CD4-positive, CD25-positive, alpha-beta regulatory T cell (primary cell): ENCODE measurements at regions not wholly inside any gene's neighbourhood (a gene's known extent, or its start where the extent isn't known, plus 50 kb on each side); places are given as distances from the start of the nearest gene placed in this dataset.
A peak's percentile ranks its signal among the peaks of the same experiment; 100 is the strongest.

Experiments used
- ATAC-seq, 2 donors: fragments of 150-1000 bp; cut with Tn5 transposase; one replicate each; pipeline ENCODE4 v1.10.0; 2021; ENCODE audit warnings: low read depth in 2 of 2, moderate number of reproducible peaks in 2 of 2, moderate library complexity in 1 of 2
- DNase-seq, 3 donors: peaks; one replicate each; pipeline versions ENCODE4 v3.0.0 to v3.0.0-alpha.2; 2012 to 2022; ENCODE audit warnings: mixed read lengths in 1 of 3
- H3K27ac ChIP-seq: one replicate; pipeline ENCODE4 v1.7.0; 2013; ENCODE audit warnings: mild to moderate bottlenecking, low read length; ENCODE audit not compliant: insufficient read depth, poor library complexity, severe bottlenecking
- H3K27me3 ChIP-seq: one replicate; pipeline ENCODE4 v1.7.0; 2013; ENCODE audit warnings: low read length; ENCODE audit not compliant: control insufficient read depth, insufficient read depth
- H3K36me3 ChIP-seq: one replicate; pipeline ENCODE4 v1.7.0; 2013; ENCODE audit warnings: mild to moderate bottlenecking, low read length, moderate library complexity; ENCODE audit not compliant: control insufficient read depth, insufficient read depth
- H3K4me1 ChIP-seq: 2 replicates; pipeline ENCODE4 v1.7.0; 2013; ENCODE audit warnings: mild to moderate bottlenecking, low read length; ENCODE audit not compliant: insufficient read depth, control insufficient read depth, poor library complexity, severe bottlenecking
- H3K4me3 ChIP-seq: one replicate; pipeline ENCODE4 v1.7.0; 2013; ENCODE audit warnings: low read depth, mild to moderate bottlenecking, low read length, moderate library complexity
- H3K9me3 ChIP-seq, 2 experiments: 1 replicate in 1 of 2; 2 replicates in 1 of 2; pipeline ENCODE4 v1.7.0; 2013; ENCODE audit warnings: low read length in 2 of 2, mild to moderate bottlenecking in 1 of 2, moderate library complexity in 1 of 2; ENCODE audit not compliant: control insufficient read depth in 2 of 2
- H3K27ac Mint-ChIP-seq, 3 donors: one replicate each; pipeline ENCODE4 v1.8.0; 2020 to 2022; ENCODE audit warnings: mild to moderate bottlenecking in 3 of 3, mixed read lengths in 3 of 3, moderate library complexity in 2 of 3
- H3K27me3 Mint-ChIP-seq: one replicate; pipeline ENCODE4 v1.8.0; 2022; ENCODE audit warnings: mild to moderate bottlenecking, mixed read lengths
- H3K36me3 Mint-ChIP-seq: one replicate; pipeline ENCODE4 v1.8.0; 2020; ENCODE audit warnings: mixed read lengths
- H3K4me1 Mint-ChIP-seq, 4 donors: one replicate each; pipeline ENCODE4 v1.8.0; 2020 to 2022; ENCODE audit warnings: mixed read lengths in 4 of 4, mild to moderate bottlenecking in 1 of 4
- H3K4me3 Mint-ChIP-seq, 4 donors: one replicate each; pipeline ENCODE4 v1.8.0; 2020 to 2022; ENCODE audit warnings: mild to moderate bottlenecking in 4 of 4, mixed read lengths in 4 of 4, moderate library complexity in 3 of 4
- H3K9me3 Mint-ChIP-seq, 7 donors: one replicate each; pipeline ENCODE4 v1.8.0; 2020 to 2022; ENCODE audit warnings: mixed read lengths in 7 of 7, mild to moderate bottlenecking in 3 of 7, moderate library complexity in 2 of 7

DNA sequence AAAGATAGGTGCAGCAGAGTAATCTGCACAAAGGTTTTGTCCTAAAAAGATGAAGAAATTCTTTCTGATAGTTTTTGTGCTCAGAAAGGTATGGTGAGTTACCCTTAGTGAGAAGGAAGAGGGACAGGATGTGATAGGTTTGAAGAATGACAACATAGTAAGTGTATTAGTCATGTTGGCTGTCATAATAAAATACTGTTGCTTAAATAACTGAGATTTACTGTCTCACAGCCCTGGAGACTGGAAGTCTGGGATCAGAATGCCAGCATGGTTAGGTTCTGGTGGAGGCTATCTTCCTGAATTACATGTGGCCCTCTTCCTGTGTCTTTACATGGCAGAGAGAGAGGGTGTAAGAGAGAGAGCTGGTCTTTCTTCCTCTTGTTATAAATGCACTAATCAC lies 965.2 kb downstream of the TTLL7 start:
- Histone ChIP-seq H3K36me3 (no peaks in the 10 kb centered on the region), H3K4me3 (no peak overlapping the region), H3K9me3 (no peaks in the 10 kb centered on the region), H3K27ac (no peak overlapping the region), H3K27me3 (no peaks in the 10 kb centered on the region), H3K4me1 (no peaks in the 10 kb centered on the region)
- peaks cover 0 to 5% (median 0%) of the 10 kb centered on the region in 4 donors for H3K4me1 Mint-ChIP-seq
- H3K4me3 Mint-ChIP-seq: no peak overlapping the region
- peaks cover 0 to 12% (median 10%) of the 10 kb centered on the region in 7 donors for H3K9me3 Mint-ChIP-seq
- ATAC-seq: no peak
- no peak overlapping the region for H3K27ac Mint-ChIP-seq
- no peak for DNase-seq
- no peaks in the 10 kb centered on the region for H3K36me3 Mint-ChIP-seq
- H3K27me3 Mint-ChIP-seq: no peaks in the 10 kb centered on the region

DNA sequence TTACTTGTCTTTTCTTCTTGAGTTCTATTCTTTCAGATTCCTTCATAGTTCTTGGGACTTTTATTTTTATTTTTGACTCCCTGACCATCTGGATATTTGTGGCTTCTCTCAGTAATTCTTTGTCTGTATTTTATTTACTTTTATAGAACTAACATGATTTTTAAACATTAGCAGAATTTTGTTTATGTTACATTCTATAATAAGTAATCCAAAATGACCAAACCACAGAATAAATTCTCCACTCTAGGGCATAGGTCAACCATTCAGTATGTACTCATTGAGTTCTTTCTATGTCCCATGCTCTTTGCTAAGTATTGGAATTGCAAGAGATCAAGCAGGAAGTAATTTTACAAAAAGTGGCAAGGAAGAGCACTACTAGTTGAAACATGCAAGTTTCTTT lies 969.0 kb downstream of the TTLL7 start:
- Histone ChIP-seq H3K4me3 (no peak overlapping the region), H3K27ac (no peak overlapping the region), H3K36me3 (no peaks in the 10 kb centered on the region), H3K4me1 (no peaks in the 10 kb centered on the region), H3K27me3 (no peaks in the 10 kb centered on the region), H3K9me3 (no peaks in the 10 kb centered on the region)
- Mint-ChIP-seq H3K36me3 (no peaks in the 10 kb centered on the region), H3K4me1 (peaks cover 0 to 5% (median 0%) of the 10 kb centered on the region in 4 donors), H3K9me3 (peaks cover 0 to 12% (median 5%) of the 10 kb centered on the region in 7 donors), H3K4me3 (no peak overlapping the region), H3K27ac (no peak overlapping the region), H3K27me3 (no peaks in the 10 kb centered on the region)
- DNase-seq (no peak), ATAC-seq (no peak)

DNA sequence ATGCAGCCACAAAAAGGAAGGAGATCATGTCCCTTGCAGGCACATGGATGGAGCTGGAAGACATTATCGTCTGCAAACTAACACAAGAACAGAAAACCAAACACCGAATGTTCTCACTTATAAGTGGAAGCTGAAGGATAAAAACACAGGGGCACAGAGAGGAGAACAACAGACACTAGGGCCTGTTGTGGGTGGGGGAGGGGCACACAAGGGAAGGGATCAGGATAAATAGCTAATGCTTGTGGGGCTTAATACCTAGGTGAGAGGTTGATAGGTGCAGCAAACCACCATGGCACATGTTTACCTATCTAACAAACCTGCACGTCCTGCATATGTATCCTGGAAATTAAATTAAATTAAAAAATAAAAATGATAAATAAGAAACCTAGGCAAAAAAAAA lies 969.9 kb downstream of the TTLL7 start:
- no peak overlapping the region for H3K27ac Mint-ChIP-seq
- no peaks in the 10 kb centered on the region for H3K36me3 Mint-ChIP-seq
- Histone ChIP-seq H3K4me3 (no peak overlapping the region), H3K36me3 (no peaks in the 10 kb centered on the region), H3K9me3 (no peaks in the 10 kb centered on the region), H3K27ac (no peak overlapping the region), H3K4me1 (no peaks in the 10 kb centered on the region), H3K27me3 (no peaks in the 10 kb centered on the region)
- H3K4me1 Mint-ChIP-seq: peaks cover 0 to 5% (median 0%) of the 10 kb centered on the region in 4 donors
- DNase-seq (no peak), ATAC-seq (no peak)
- H3K9me3 Mint-ChIP-seq: peaks cover 0 to 11% (median 5%) of the 10 kb centered on the region in 7 donors
- no peak overlapping the region for H3K4me3 Mint-ChIP-seq
- no peaks in the 10 kb centered on the region for H3K27me3 Mint-ChIP-seq

DNA sequence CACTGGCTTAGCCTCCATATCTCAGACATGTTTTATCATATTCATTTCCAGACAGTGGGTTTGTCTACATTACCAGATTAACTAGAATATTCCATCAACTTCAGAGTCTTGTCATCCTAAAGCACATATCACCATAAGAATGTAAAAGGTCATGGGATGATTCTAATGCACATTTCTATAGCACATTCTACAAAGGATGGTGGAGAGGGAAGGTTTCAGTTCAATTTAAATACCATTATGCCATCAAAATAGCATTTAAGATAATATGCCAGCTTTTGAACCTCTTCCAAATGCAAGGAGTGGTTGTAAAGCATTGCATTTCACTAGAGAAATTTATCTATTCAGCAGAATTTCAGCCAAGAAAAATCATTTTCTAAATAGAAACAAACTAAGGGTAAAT lies 970.5 kb downstream of the TTLL7 start:
- no peak overlapping the region for H3K27ac ChIP-seq
- Mint-ChIP-seq H3K9me3 (peaks cover 0 to 12% (median 5%) of the 10 kb centered on the region in 7 donors), H3K27me3 (no peaks in the 10 kb centered on the region), H3K27ac (no peak overlapping the region), H3K4me1 (peaks cover 0 to 5% (median 0%) of the 10 kb centered on the region in 4 donors), H3K36me3 (no peaks in the 10 kb centered on the region), H3K4me3 (no peak overlapping the region)
- H3K4me1 ChIP-seq: no peaks in the 10 kb centered on the region
- DNase-seq (no peak), ATAC-seq (no peak)
- H3K36me3 ChIP-seq: no peaks in the 10 kb centered on the region
- no peak overlapping the region for H3K4me3 ChIP-seq
- no peaks in the 10 kb centered on the region for H3K9me3 ChIP-seq
- H3K27me3 ChIP-seq: no peaks in the 10 kb centered on the region

DNA sequence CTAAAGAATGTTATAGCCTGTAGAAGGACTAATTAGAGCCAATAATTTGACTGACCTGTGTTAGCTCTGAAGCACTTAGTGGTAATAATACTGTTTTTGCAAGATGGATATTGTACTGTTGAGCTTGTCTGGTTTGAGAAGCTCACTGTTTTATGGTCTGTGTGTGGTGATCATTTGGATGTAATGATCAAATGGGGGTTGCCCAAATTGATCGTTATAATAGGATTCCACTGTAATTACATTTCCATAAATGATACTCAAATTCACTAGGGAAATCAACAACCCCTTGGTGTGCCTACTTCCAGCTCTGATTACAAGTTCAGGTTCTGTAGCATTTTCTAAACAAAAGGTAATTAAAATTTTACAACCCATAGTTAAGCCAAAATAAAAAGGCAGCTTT lies 971.4 kb downstream of the TTLL7 start:
- Histone ChIP-seq H3K27ac (no peak overlapping the region), H3K4me3 (no peak overlapping the region), H3K27me3 (no peaks in the 10 kb centered on the region), H3K36me3 (no peaks in the 10 kb centered on the region), H3K9me3 (no peaks in the 10 kb centered on the region), H3K4me1 (no peaks in the 10 kb centered on the region)
- no peak overlapping the region for H3K27ac Mint-ChIP-seq
- DNase-seq: no peak
- no peak overlapping the region for H3K4me3 Mint-ChIP-seq
- no peak for ATAC-seq
- no peaks in the 10 kb centered on the region for H3K36me3 Mint-ChIP-seq
- peaks cover 0 to 13% (median 3%) of the 10 kb centered on the region in 7 donors for H3K9me3 Mint-ChIP-seq
- no peaks in the 10 kb centered on the region for H3K27me3 Mint-ChIP-seq
- H3K4me1 Mint-ChIP-seq: peaks cover 0 to 5% (median 0%) of the 10 kb centered on the region in 4 donors

DNA sequence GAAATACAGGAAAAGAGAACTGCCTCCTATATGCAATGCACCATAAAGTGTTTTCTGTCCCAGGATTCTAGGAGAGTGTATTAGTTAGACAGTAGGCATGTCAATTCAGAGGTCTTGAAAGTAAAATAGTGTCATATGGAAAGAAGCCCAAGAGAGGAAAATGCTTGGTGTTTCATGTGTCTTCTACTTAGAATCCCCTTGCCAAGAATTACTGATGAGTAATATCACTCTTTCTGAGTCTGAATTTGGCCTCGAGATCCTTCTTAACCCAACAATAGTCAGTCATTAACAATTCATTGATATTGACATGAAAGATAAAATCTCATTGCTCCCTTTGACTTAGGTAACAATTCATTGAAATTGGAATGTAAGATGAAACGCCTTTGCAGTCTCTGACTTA lies 972.2 kb downstream of the TTLL7 start:
- no peak overlapping the region for H3K27ac Mint-ChIP-seq
- no peaks in the 10 kb centered on the region for H3K27me3 ChIP-seq
- DNase-seq (peak in 1 of 3 donors; percentile 0), ATAC-seq (no peak)
- no peaks in the 10 kb centered on the region for H3K27me3 Mint-ChIP-seq
- peaks cover 0 to 5% (median 0%) of the 10 kb centered on the region in 4 donors for H3K4me1 Mint-ChIP-seq
- H3K9me3 Mint-ChIP-seq: peaks cover 0 to 13% (median 3%) of the 10 kb centered on the region in 7 donors
- H3K36me3 ChIP-seq: no peaks in the 10 kb centered on the region
- H3K4me3 Mint-ChIP-seq: no peak overlapping the region
- no peak overlapping the region for H3K27ac ChIP-seq
- H3K4me3 ChIP-seq: no peak overlapping the region
- H3K36me3 Mint-ChIP-seq: no peaks in the 10 kb centered on the region
- H3K4me1 ChIP-seq: no peaks in the 10 kb centered on the region
- H3K9me3 ChIP-seq: no peaks in the 10 kb centered on the region

DNA sequence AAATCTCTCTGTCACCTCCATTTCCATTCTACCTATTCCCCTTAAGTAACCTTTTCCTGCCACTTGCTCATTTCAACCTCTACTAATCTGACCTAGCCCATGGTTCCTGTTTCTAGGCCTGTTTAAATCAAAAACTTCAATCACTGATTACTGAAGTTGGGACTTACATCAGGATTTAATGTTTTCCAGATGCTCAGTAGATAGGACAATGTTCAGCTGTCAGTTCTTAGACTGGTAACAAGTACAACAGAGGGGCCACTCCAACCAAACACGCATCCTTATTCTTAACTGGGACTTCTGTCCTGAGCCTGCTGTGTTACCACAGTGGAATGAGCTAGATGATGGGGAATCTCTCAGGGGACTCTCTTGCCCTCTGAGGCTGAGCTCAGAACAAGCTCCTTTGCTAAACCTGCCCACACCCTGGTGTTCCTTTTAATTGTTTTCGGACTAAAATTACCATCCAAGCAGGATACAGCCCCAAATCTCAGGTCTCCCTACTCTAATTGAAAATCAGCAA lies 974.6 kb downstream of the TTLL7 start:
- no peak overlapping the region for H3K4me3 ChIP-seq
- no peak for ATAC-seq
- no peak overlapping the region for H3K4me3 Mint-ChIP-seq
- no peaks in the 10 kb centered on the region for H3K27me3 Mint-ChIP-seq
- H3K4me1 Mint-ChIP-seq: no peaks in the 10 kb centered on the region
- H3K9me3 ChIP-seq: no peaks in the 10 kb centered on the region
- no peaks in the 10 kb centered on the region for H3K27me3 ChIP-seq
- no peaks in the 10 kb centered on the region for H3K36me3 ChIP-seq
- H3K36me3 Mint-ChIP-seq: no peaks in the 10 kb centered on the region
- no peaks in the 10 kb centered on the region for H3K4me1 ChIP-seq
- no peak for DNase-seq
- H3K9me3 Mint-ChIP-seq: peaks cover 0 to 21% (median 5%) of the 10 kb centered on the region in 7 donors
- H3K27ac Mint-ChIP-seq: no peak overlapping the region
- H3K27ac ChIP-seq: no peak overlapping the region

DNA sequence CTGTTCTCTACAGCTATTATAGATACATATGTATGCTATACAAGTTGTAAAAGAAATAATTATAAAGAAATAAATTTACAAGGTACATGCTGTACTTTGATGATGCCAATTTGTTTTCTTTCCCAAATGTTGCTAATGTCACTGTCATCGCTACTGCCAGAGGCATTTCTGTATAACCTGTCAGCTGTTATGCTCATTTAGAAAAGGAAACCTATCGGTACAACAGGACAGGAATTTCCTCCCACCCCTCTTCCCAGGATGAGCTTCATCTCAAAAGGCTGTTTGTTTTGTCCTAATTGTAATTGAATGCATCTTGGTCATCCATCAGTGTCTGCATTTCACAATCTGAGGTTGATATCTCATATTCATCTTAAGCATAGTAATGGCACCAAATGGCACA lies 975.7 kb downstream of the TTLL7 start:
- Histone ChIP-seq H3K36me3 (no peaks in the 10 kb centered on the region), H3K9me3 (no peaks in the 10 kb centered on the region), H3K27me3 (no peaks in the 10 kb centered on the region), H3K4me3 (no peak overlapping the region), H3K4me1 (no peaks in the 10 kb centered on the region), H3K27ac (no peak overlapping the region)
- no peaks in the 10 kb centered on the region for H3K4me1 Mint-ChIP-seq
- H3K9me3 Mint-ChIP-seq: peaks cover 0 to 21% (median 5%) of the 10 kb centered on the region in 7 donors
- ATAC-seq (no peak), DNase-seq (no peak)
- no peaks in the 10 kb centered on the region for H3K27me3 Mint-ChIP-seq
- no peak overlapping the region for H3K4me3 Mint-ChIP-seq
- H3K36me3 Mint-ChIP-seq: no peaks in the 10 kb centered on the region
- no peak overlapping the region for H3K27ac Mint-ChIP-seq
